NOMO-1 treated with dmso at 0.1 percent for 144 hours (cell line): ENCODE measurements at regions not wholly inside any gene's neighbourhood (a gene's known extent, or its start where the extent isn't known, plus 50 kb on each side); places are given as distances from the start of the nearest gene placed in this dataset.
"Not testable (repeated sequence)": the region's sequence is repeated elsewhere in the genome, so short reads cannot be mapped to it uniquely, and the experiment has no call there.

Source experiments
- DNase-seq: peaks from one replicate; lab custom pipeline; 2025; ENCODE audit not compliant: unreplicated experiment; lab: John Stamatoyannopoulos, UW

DNA sequence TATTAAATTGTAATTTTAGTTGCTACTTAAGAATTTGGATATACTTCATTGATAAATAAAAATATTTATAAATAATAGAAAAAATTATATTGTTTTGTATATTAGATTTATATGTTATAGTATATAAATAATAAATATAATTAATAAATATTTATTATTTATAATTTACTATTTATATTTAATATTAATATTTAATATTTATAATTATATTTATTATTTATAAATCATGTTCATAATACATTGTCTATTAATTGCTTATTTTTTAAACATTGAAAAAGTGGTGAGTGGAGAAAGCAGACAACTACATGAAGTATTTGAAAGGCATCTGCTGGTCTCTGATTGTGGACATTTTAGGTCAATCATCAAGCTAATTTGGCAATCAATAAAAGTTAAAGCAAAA is 464.5 kb downstream of the MMUT start:
- no peak for DNase-seq

GRCh38 chr6:48996461-48997119 is 466.5 kb downstream of the MMUT start:
- DNase-seq: no peak

- no peak for DNase-seq
Observed at GRCh38 chr6:48994811-48995210, 468.2 kb downstream of the MMUT start.

DNA sequence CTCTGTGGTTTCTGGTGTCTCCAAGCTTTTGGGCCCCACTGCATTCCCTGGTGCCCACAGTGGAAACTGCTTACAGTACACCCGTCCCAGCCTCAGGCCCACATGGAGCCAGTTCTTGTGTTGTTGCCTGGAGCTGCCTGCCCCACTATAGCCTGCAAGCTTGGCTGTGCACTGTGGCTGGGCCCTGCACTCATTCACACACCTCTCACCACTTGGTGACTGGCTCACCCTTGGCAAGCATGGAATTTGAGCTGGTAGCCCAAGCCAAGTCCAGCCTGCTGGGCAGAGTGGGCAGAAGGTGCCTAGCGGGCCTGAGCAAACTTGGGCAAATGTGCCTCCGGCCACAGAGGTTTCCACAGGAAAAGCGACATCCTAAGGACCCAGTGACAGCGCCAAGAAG is 472.3 kb downstream of the MMUT start:
- no peak for DNase-seq

DNA sequence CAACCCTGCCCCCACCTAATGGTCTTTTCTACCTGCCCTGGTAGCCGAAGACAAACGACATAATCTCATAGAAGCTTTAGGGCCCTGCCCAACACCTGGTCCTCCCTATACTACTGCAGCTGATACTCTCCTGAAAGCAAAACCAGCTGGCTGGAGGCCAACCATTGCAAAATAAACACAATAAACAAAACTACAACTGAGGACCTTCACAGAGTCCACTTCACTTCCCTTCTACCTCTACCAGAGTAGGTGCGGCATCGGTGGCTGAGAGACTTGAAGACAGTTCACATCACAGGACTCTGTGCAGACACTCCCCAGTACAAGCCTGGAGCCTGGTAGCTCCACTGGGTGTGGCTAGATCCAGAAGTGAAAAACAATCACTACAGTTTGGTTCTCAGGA is 476.2 kb downstream of the MMUT start:
- no peak for DNase-seq

DNA sequence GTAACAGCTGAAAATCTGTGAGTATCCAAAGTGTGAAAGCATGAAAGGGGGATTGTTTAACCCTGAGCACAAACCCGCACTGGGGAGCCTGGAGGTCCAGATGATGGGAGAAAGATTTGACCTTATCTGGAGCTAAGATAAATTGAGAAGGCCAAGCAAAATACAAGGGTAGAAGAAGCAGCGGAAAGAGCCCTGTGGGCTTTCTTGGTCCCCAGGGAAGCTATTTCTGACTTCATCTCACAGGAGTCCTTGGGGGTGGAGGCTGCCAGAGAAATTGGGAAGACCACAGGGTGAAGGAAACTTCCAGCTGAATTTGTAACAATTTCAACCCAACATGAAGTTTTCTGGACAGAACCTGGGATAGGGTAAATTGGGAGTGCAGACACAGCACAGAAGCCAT is 476.9 kb downstream of the MMUT start:
- no peak for DNase-seq

- DNase-seq: no peak
Observed at GRCh38 chr6:48985025-48985424, 478.0 kb downstream of the MMUT start.

DNA sequence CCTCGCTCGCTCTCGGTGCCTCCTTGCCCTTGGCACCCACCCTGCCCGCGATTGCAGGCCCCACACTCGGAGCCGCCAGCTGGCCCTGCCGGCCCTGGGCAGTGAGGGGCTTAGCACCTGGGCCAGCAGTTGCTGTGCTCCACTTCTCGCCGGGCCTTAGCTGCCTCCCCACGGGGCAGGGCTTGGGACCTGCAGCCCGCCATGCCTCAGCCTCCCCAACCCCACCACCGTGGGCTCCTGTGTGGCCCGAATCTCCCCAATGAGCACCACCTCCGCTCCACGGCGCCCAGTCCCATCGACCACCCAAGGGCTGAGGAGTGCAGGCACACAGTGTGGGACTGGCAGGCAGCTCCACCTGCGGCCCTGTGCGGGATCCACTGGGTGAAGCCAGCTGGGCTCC is 479.1 kb downstream of the MMUT start:
- DNase-seq: not testable (repeated sequence)

DNA sequence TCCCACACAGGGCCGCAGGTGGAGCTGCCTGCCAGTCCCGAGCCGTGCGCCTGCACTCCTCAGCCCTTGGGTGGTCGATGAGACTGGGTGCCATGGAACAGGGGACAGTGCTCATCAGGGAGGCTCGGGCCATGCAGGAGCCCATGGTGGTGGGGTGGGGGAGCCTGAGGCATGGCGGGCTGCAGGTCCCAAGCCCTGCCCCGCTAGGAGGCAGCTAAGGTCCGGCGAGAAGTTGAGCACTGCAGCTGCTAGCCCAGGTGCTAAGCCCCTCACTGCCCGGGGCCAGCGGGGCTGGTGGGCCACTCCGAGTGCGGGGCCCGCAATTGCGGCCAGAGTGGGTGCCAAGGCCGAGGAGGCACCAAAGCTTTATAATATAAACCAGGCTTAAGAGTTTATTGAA is 479.7 kb downstream of the MMUT start:
- DNase-seq: no peak

DNA sequence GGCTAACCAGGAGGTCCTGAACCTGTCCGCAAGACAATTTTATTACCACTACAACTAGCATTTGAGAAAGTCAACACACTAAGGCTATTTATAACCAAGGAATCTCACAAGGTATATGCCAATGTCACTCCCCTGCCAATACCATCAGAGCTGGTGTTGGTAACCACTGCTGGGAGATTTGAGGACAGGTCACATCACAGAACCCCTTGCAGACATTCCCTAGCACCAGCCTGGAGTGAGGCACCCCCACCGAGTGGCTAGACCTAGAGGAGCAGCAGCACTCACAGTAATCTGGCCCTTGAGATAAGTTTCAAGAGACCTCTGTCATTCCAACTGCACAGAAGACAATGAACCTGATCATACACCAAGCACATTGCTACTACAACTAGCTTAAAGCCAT is 483.2 kb downstream of the MMUT start:
- DNase-seq: no peak

GRCh38 chr6:48979085-48979484 is 484.0 kb downstream of the MMUT start:
- no peak for DNase-seq

GRCh38 chr6:48978016-48978415 is 485.0 kb downstream of the MMUT start:
- DNase-seq: no peak

DNA sequence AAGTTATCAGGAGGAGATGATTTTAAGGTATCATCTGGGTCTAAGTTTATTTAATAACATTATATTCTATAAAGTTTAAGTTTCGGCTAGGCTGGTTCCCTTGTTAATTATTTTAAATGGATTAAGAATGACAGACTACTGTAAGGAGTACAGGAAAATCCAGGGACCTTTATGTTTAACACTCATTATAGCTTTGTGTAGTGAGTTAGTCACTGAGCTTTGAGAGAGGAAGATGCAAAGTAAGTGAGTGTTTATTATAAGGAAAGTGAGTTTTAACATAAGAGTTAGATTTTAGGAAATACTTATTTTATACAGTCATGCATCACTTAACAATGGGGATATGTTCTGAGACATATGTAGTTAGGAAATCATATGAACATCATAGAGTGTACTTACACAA is 485.5 kb downstream of the MMUT start:
- no peak for DNase-seq

DNA sequence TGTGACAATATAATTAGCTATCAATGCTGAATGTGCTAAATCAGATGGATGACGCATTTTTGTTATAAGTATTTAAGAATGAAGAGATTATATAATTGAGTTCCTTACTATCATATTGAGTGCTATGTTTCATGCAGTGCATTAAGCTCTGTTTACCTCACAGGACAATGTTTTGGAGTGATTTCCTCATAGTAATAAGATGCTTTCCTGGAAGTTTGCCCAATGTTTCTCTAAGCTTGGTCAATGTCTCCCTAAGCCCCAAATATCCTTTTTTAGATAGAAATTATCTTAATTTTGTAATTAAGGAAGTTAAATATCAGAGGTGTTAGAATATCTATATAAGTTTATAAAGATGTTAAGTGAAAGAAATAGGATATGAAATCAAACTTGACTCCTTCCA is 489.6 kb downstream of the MMUT start:
- DNase-seq: no peak

DNA sequence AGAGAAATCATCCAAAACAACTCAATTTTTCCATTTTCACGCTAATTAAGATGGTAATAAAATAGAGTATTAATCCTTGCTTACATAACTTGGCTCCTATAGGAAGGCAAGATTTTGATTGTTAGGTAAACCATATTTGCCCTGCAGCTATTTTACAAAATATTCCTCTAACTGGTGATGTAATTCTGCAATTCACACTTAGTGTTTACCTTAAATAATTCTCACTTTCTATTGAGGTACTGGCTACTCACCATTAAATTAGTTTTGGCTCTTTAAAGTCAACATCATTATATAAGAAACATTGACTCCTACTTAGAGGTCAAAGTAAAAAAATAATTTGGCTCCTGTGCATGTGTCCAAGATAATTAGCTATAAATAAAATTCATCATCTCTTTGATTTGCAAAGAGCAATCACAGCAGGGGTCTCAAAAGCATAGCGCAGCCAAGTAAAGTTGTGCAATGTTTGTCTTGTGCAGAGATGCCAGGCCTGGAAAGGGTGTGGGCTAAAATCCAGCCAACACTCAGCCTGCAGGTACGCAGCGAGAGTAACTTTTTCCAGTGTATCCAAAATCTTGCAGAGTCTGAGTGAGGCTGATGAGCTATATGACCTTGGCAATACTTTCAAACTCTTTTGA is 501.2 kb downstream of the MMUT start:
- DNase-seq: no peak

GRCh38 chr6:48959251-48960060 is 503.6 kb downstream of the MMUT start:
- DNase-seq: no peak

GRCh38 chr6:48957781-48958180 is 505.3 kb downstream of the MMUT start:
- no peak for DNase-seq

GRCh38 chr6:48951917-48952316 is 511.1 kb downstream of the MMUT start:
- DNase-seq: no peak

DNA sequence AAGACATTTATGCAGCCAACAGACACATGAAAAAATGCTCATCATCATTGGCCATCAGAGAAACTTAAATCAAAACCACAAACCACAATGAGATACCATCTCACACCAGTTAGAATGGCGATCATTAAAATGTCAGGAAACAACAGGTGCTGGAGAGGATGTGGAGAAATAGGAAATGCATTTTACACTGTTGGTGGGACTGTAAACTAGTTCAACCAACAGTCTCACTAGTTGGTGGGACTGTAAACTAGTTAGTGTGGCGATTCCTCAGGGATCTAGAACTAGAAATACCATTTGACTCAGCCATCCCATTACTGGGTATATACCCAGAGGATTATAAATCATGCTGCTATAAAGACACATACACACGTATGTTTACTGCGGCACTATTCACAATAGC is 518.8 kb downstream of the MMUT start:
- DNase-seq: not testable (repeated sequence)

DNA sequence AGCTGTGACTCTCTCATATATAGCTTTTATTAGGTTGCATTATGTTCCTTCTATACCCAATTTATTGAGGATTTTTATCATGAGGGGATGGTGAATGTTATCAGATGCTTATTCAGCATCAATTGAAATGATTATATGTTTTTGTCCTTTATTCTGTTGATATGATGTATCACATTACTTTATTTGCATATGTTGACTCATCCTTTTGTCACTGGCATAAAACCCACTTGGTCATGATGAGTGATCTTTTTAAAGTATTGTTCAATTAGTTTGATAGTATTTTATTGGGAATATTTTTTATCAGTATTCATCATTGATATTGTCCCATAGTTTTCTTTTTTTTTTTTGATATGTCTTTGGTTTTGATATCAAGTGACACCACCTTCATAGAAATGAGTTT is 529.9 kb downstream of the MMUT start:
- no peak for DNase-seq

- DNase-seq: no peak
Observed at GRCh38 chr6:48928937-48929336, 534.1 kb downstream of the MMUT start.

GRCh38 chr6:48922837-48923236 is 540.2 kb downstream of the MMUT start:
- DNase-seq: no peak
